ENCODE measurements at regions not wholly inside any gene's neighbourhood (a gene's known extent, or its start where the extent isn't known, plus 50 kb on each side); places are given as distances from the start of the nearest gene placed in this dataset.
"Not testable (repeated sequence)": the region's sequence is repeated elsewhere in the genome, so short reads cannot be mapped to it uniquely, and the experiment has no call there.

- no peak overlapping the region for H3K4me2 ChIP-seq
- no peaks in the 10 kb centered on the region for H3K4me1 ChIP-seq
- no peak for ATAC-seq
- FAIRE-seq: no peak
- 0% methylated on average over 1 of the region's 1 CpG for WGBS (ENCODE audit: missing lambda C conversion rate)
- CTCF ChIA-PET: no interaction called here
- H3K9me3 ChIP-seq: no peaks in the 10 kb centered on the region; the same call in 2 of the 3 replicates
- POLR2A ChIA-PET: no interaction called here
- no peak for DNase-seq (ENCODE audit: low read depth in 1 of 2, low spot score in 1 of 2)
- no peak overlapping the region for H3K4me3 ChIP-seq
- H3K27ac ChIP-seq: no peak overlapping the region
- no peak for TF ChIP-seq TP53 (CRISPR knock-in tag; IDR thresholded peaks at IDR 0.05)
- TF ChIP-seq HDAC2 (IDR thresholded peaks at IDR 0.05): no peak
- TF ChIP-seq NPAS2 (CRISPR knock-in tag; IDR thresholded peaks at IDR 0.05; ENCODE audit: borderline replicate concordance): no peak
- no peak for TF ChIP-seq SREBF2 (IDR thresholded peaks at IDR 0.05)
- TF ChIP-seq POLR2A (IDR thresholded peaks at IDR 0.05; ENCODE audit: low read length): no peak
- no peak for TF ChIP-seq CHD4 (IDR thresholded peaks at IDR 0.05; ENCODE audit: borderline replicate concordance)
- TF ChIP-seq CHD2 (IDR thresholded peaks at IDR 0.05; ENCODE audit: low read length, partially characterized antibody): no peak
- no peak for TF ChIP-seq ZC3H11A (IDR thresholded peaks at IDR 0.05)
- no peak for TF ChIP-seq JUNB (IDR thresholded peaks at IDR 0.05)
- TF ChIP-seq ZFP36 (IDR thresholded peaks at IDR 0.05; ENCODE audit: borderline replicate concordance, partially characterized antibody): no peak
- TF ChIP-seq BHLHE40 (IDR thresholded peaks at IDR 0.05; ENCODE audit: low read depth, low read length): no peak
- no peak for TF ChIP-seq PHF8 (IDR thresholded peaks at IDR 0.05; ENCODE audit: borderline replicate concordance, low read depth)
- no peak for TF ChIP-seq NFE2L2 (conservative IDR thresholded peaks at IDR 0.05; ENCODE audit: low read length)
- TF ChIP-seq, protein P1, sequence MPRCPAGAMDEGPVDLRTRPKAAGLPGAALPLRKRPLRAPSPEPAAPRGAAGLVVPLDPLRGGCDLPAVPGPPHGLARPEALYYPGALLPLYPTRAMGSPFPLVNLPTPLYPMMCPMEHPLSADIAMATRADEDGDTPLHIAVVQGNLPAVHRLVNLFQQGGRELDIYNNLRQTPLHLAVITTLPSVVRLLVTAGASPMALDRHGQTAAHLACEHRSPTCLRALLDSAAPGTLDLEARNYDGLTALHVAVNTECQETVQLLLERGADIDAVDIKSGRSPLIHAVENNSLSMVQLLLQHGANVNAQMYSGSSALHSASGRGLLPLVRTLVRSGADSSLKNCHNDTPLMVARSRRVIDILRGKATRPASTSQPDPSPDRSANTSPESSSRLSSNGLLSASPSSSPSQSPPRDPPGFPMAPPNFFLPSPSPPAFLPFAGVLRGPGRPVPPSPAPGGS (IDR thresholded peaks at IDR 0.05): no peak
- no peak for TF ChIP-seq MAZ (IDR thresholded peaks at IDR 0.05; ENCODE audit: borderline replicate concordance, low read depth, low read length)
- TF ChIP-seq KDM1A (IDR thresholded peaks at IDR 0.05; ENCODE audit: low read depth): no peak
- TF ChIP-seq, protein P2, sequence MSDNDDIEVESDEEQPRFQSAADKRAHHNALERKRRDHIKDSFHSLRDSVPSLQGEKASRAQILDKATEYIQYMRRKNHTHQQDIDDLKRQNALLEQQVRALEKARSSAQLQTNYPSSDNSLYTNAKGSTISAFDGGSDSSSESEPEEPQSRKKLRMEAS (IDR thresholded peaks at IDR 0.05): no peak
- no peak for TF ChIP-seq EHF (CRISPR knock-in tag; IDR thresholded peaks at IDR 0.05)
- TF ChIP-seq, protein P3, sequence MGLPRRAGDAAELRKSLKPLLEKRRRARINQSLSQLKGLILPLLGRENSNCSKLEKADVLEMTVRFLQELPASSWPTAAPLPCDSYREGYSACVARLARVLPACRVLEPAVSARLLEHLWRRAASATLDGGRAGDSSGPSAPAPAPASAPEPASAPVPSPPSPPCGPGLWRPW (IDR thresholded peaks at IDR 0.05): no peak
- TF ChIP-seq FOSB (CRISPR knock-in tag; IDR thresholded peaks at IDR 0.05): no peak
These were observed 1353.9 kb downstream of the NCAM2 start for GRCh38 chr21:22352088-22352487.

GRCh38 chr21:22355949-22356348, 1357.7 kb downstream of the NCAM2 start:
- H3K27ac ChIP-seq: no peak overlapping the region
- DNase-seq (ENCODE audit: low read depth in 1 of 2, low spot score in 1 of 2): no peak
- H3K4me2 ChIP-seq: no peak overlapping the region
- no peaks in the 10 kb centered on the region for H3K9me3 ChIP-seq
- H3K4me3 ChIP-seq: no peak overlapping the region
- ATAC-seq: no peak
- no peaks in the 10 kb centered on the region for H3K4me1 ChIP-seq
- TF ChIP-seq BHLHE40 (IDR thresholded peaks at IDR 0.05; ENCODE audit: low read depth, low read length) (no peak), TP53 (CRISPR knock-in tag; IDR thresholded peaks at IDR 0.05) (no peak), KDM1A (IDR thresholded peaks at IDR 0.05; ENCODE audit: low read depth) (no peak), RCOR1 (IDR thresholded peaks at IDR 0.05; ENCODE audit: low read depth, low read length) (no peak), RFX5 (IDR thresholded peaks at IDR 0.05) (no peak)
- CTCF ChIA-PET: no interaction called here
- WGBS (ENCODE audit: missing lambda C conversion rate): 11% methylated on average over 1 of the region's 1 CpG
- no peak for FAIRE-seq
- POLR2A ChIA-PET: no interaction called here

DNA sequence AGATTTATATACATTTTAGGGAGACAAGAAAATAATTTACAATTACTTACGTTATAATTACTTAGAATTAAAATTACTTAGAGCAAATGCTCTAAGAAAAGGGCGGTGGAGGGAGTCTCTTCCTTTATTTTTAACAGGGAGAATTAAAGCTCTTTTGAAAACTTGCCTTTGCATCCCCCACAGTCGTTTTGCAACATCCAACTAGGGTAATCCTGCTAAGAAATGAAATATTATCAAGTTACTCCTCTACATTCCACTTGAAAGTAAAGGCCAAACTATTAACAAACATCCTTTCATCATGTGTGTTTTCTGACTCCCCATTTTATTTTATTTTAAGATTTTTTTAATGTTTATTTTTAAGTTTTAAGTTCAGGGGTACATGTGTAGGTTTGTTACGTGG, 1358.5 kb downstream of the NCAM2 start:
- ATAC-seq: no peak
- no peak for DNase-seq (ENCODE audit: low read depth in 1 of 2, low spot score in 1 of 2)
- Histone ChIP-seq H3K4me1 (no peaks in the 10 kb centered on the region), H3K9me3 (no peaks in the 10 kb centered on the region), H3K27ac (no peak overlapping the region), H3K4me2 (no peak overlapping the region), H3K4me3 (no peak overlapping the region)
- POLR2A ChIA-PET: no interaction called here
- WGBS (ENCODE audit: missing lambda C conversion rate): 4% methylated on average over 4 of the region's 4 CpGs
- TF ChIP-seq CHD4 (IDR thresholded peaks at IDR 0.05; ENCODE audit: borderline replicate concordance): no peak
- TF ChIP-seq RAD21 (conservative IDR thresholded peaks at IDR 0.05 in 1 of 2, IDR thresholded peaks at IDR 0.05 in 1 of 2): no peak
- no peak for TF ChIP-seq HDAC2 (IDR thresholded peaks at IDR 0.05)
- TF ChIP-seq KDM5A (IDR thresholded peaks at IDR 0.05): no peak
- no peak for TF ChIP-seq JUN (IDR thresholded peaks at IDR 0.05)
- no peak for TF ChIP-seq SMC3 (IDR thresholded peaks at IDR 0.05)
- no peak for TF ChIP-seq TFCP2L1 (CRISPR knock-in tag; IDR thresholded peaks at IDR 0.05)
- no peak for TF ChIP-seq PHF8 (IDR thresholded peaks at IDR 0.05; ENCODE audit: borderline replicate concordance, low read depth)
- no peak for TF ChIP-seq SREBF2 (IDR thresholded peaks at IDR 0.05)
- FAIRE-seq: no peak
- CTCF ChIA-PET: no interaction called here

GRCh38 chr21:22359599-22359998, 1361.4 kb downstream of the NCAM2 start:
- POLR2A ChIA-PET; H3K4me1 ChIP-seq; H3K4me3 ChIP-seq; ATAC-seq; H3K9me3 ChIP-seq; DNase-seq (ENCODE audit: low read depth in 1 of 2, low spot score in 1 of 2); FAIRE-seq; CTCF ChIA-PET; H3K27ac ChIP-seq; H3K4me2 ChIP-seq: not testable (repeated sequence)
- WGBS (ENCODE audit: missing lambda C conversion rate): 37% methylated on average over 3 of the region's 5 CpGs
